GM12878 (cell line): ENCODE measurements at regions not wholly inside any gene's neighbourhood (a gene's known extent, or its start where the extent isn't known, plus 50 kb on each side); places are given as distances from the start of the nearest gene placed in this dataset.

Experiments used
- GABPA ChIP-seq: IDR thresholded peaks from 2 replicates; pipeline ENCODE4 v1.6.1; 2014; ENCODE audit warnings: antibody characterized with exemption, low read depth, mild to moderate bottlenecking, inconsistent platforms
- ZZZ3 ChIP-seq: IDR thresholded peaks from 2 replicates; pipeline ENCODE4 v1.6.1; 2011; ENCODE audit warnings: low read depth; ENCODE audit not compliant: control insufficient read depth, insufficient read length
- TF ChIP-seq, protein P1 (sequence below): IDR thresholded peaks from 2 replicates; pipeline ENCODE4 v1.6.1; 2011; ENCODE audit warnings: mild to moderate bottlenecking, low read depth, low read length, moderate library complexity; ENCODE audit not compliant: insufficient replicate concordance

DNA sequence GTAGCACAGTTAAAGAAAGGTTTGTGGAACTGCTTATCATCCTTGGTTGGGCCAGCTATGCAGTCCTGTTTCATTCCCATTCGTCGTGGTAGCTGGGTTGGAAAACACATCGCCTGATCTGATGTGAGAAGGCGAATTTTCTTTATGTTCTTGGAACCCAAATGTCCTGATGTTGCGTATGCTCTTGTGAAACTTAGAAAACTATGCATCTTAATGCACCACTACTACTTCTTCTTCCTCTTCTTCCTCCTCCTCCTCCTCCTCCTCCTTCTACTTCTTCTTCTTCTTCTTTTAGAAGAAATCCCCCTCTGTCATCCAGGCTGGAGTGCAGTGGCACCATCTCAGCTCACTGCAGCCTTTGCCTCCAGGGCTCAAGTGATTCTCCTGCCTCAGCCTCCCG, 381.6 kb downstream of the UTRN start:
- TF ChIP-seq GABPA (no peak), ZZZ3 (no peak)
- TF ChIP-seq, protein P1, sequence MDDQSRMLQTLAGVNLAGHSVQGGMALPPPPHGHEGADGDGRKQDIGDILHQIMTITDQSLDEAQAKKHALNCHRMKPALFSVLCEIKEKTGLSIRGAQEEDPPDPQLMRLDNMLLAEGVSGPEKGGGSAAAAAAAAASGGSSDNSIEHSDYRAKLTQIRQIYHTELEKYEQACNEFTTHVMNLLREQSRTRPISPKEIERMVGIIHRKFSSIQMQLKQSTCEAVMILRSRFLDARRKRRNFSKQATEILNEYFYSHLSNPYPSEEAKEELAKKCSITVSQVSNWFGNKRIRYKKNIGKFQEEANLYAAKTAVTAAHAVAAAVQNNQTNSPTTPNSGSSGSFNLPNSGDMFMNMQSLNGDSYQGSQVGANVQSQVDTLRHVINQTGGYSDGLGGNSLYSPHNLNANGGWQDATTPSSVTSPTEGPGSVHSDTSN = no peak
